Brain microvascular endothelial cell (primary cell): ENCODE measurements at regions not wholly inside any gene's neighbourhood (a gene's known extent, or its start where the extent isn't known, plus 50 kb on each side); places are given as distances from the start of the nearest gene placed in this dataset.

Experiments
- DNase-seq: peaks from one replicate; pipeline ENCODE4 v3.0.0-alpha.2; 2020
- H3K27ac ChIP-seq: fragments of 250-450 bp; sonication (Bioruptor Pico); 2 replicates; pipeline ENCODE4 v1.5.1; 2020; ENCODE audit warnings: mild to moderate bottlenecking, moderate library complexity
- H3K27me3 ChIP-seq: fragments of 250-450 bp; sonication (Bioruptor Pico); replicated peaks from 2 replicates; pipeline ENCODE4 v1.5.1; 2020; ENCODE audit warnings: mild to moderate bottlenecking
- H3K36me3 ChIP-seq: fragments of 250-450 bp; sonication (Bioruptor Pico); replicated peaks from 2 replicates; pipeline ENCODE4 v1.5.1; 2020; ENCODE audit warnings: mild to moderate bottlenecking
- H3K4me3 ChIP-seq: 2 replicates; pipeline ENCODE4 v1.5.1; 2011; ENCODE audit warnings: low read depth, mild to moderate bottlenecking, control low read depth, low read length, moderate library complexity
- CTCF ChIP-seq: IDR thresholded peaks from 2 replicates; pipeline ENCODE4 v1.5.1; 2011; ENCODE audit warnings: low read depth, mild to moderate bottlenecking, moderate library complexity, low read length, control low read depth, inconsistent platforms; ENCODE audit errors: missing control alignments
- in situ Hi-C: cut with HindIII; loops from 2 replicates; pipeline ENCODE4 v1.10.0; 2017; ENCODE audit warnings: low sequenced_read_pairs, low pct_ligation_motif_present

- Histone ChIP-seq H3K4me3 (no peak overlapping the region), H3K27me3 (no peaks in the 10 kb centered on the region), H3K27ac (no peak overlapping the region), H3K36me3 (no peaks in the 10 kb centered on the region)
- in situ Hi-C loops, result no loop called here
- DNase-seq, result no peak
- TF ChIP-seq CTCF, result no peak
Observed at GRCh38 chr18:49731860-49732311, 81.4 kb downstream of the ACAA2 start.

GRCh38 chr18:49731421-49731841 lies 81.9 kb downstream of the ACAA2 start:
- no peak overlapping the region for H3K4me3 ChIP-seq
- no peak for TF ChIP-seq CTCF
- H3K27ac ChIP-seq, result no peak overlapping the region
- in situ Hi-C loops, result no loop called here
- no peaks in the 10 kb centered on the region for H3K36me3 ChIP-seq
- DNase-seq, result no peak
- no peaks in the 10 kb centered on the region for H3K27me3 ChIP-seq

- no peak for DNase-seq
- in situ Hi-C loops, result no loop called here
- no peak for TF ChIP-seq CTCF
- H3K36me3 ChIP-seq, result no peaks in the 10 kb centered on the region
- no peak overlapping the region for H3K4me3 ChIP-seq
- H3K27ac ChIP-seq, result no peak overlapping the region
- H3K27me3 ChIP-seq, result no peaks in the 10 kb centered on the region
Observed at GRCh38 chr18:49730951-49731391, 82.4 kb downstream of the ACAA2 start.

GRCh38 chr18:49728542-49728941 lies 84.8 kb downstream of the ACAA2 start:
- DNase-seq, result peak; percentile 47
- H3K27ac ChIP-seq, result no peak overlapping the region
- H3K4me3 ChIP-seq, result no peak overlapping the region
- no peaks in the 10 kb centered on the region for H3K27me3 ChIP-seq
- no peaks in the 10 kb centered on the region for H3K36me3 ChIP-seq
- TF ChIP-seq CTCF, result peak; percentile 84
- in situ Hi-C loops, result no loop called here

GRCh38 chr18:49727816-49728215 lies 85.5 kb downstream of the ACAA2 start:
- Histone ChIP-seq H3K27me3 (no peaks in the 10 kb centered on the region), H3K36me3 (no peaks in the 10 kb centered on the region), H3K4me3 (no peak overlapping the region), H3K27ac (no peak overlapping the region)
- in situ Hi-C loops, result no loop called here
- no peak for TF ChIP-seq CTCF
- DNase-seq, result no peak

GRCh38 chr18:49726675-49726963 lies 86.7 kb downstream of the ACAA2 start:
- H3K4me3 ChIP-seq, result no peak overlapping the region
- H3K27ac ChIP-seq, result peak overlapping the region; percentile 96
- in situ Hi-C loops, result no loop called here

More at GRCh38 chr18:49726675-49726963, 86.7 kb downstream of the ACAA2 start:
- no peaks in the 10 kb centered on the region for H3K36me3 ChIP-seq
- TF ChIP-seq CTCF, result no peak
- no peaks in the 10 kb centered on the region for H3K27me3 ChIP-seq
- no peak for DNase-seq
